ENCODE measurements at regions not wholly inside any gene's neighbourhood (a gene's known extent, or its start where the extent isn't known, plus 50 kb on each side); places are given as distances from the start of the nearest gene placed in this dataset.

GRCh38 chr5:5667136-5667554, 244.7 kb downstream of the ICE1 start:
- dilution Hi-C loops (cut with MboI; ENCODE audit: extremely low pct_ligation_motif_present, low sequenced_read_pairs), result no loop called here
- H4K20me1 ChIP-seq (ENCODE audit: control insufficient read depth, extremely low read depth, insufficient read depth, low read length), result no peaks in the 10 kb centered on the region
- H3K9ac ChIP-seq (ENCODE audit: control insufficient read depth, extremely low read depth, insufficient read depth, low read length), result no peak overlapping the region
- H3K79me2 ChIP-seq (ENCODE audit: control insufficient read depth, insufficient read depth, low read length), result no peaks in the 10 kb centered on the region
- no peak overlapping the region for H3K4me3 ChIP-seq (ENCODE audit: control insufficient read depth in 2 of 3, extremely low read depth in 1 of 3, insufficient read depth in 2 of 3, low read depth in 1 of 3, low read length in 3 of 3)
- H3K4me1 ChIP-seq (ENCODE audit: control insufficient read depth, extremely low read depth, insufficient read depth, low read length), result no peaks in the 10 kb centered on the region
- no peak for DNase-seq (ENCODE audit: low read depth, low spot score)
- H2AFZ ChIP-seq (ENCODE audit: control insufficient read depth, low read length), result no peak overlapping the region
- no peak for FAIRE-seq
- H3K4me2 ChIP-seq (ENCODE audit: control insufficient read depth, extremely low read depth, insufficient read depth, low read depth, low read length), result no peak overlapping the region
- H3K9me3 ChIP-seq (ENCODE audit: control insufficient read depth, low read depth, low read length), result no peaks in the 10 kb centered on the region
- no peak overlapping the region for H3K27ac ChIP-seq (ENCODE audit: control insufficient read depth, insufficient read depth, low read length)
- TF ChIP-seq EZH2 (IDR thresholded peaks at IDR 0.05; ENCODE audit: low read length), result no peak
- TF ChIP-seq, protein P1, sequence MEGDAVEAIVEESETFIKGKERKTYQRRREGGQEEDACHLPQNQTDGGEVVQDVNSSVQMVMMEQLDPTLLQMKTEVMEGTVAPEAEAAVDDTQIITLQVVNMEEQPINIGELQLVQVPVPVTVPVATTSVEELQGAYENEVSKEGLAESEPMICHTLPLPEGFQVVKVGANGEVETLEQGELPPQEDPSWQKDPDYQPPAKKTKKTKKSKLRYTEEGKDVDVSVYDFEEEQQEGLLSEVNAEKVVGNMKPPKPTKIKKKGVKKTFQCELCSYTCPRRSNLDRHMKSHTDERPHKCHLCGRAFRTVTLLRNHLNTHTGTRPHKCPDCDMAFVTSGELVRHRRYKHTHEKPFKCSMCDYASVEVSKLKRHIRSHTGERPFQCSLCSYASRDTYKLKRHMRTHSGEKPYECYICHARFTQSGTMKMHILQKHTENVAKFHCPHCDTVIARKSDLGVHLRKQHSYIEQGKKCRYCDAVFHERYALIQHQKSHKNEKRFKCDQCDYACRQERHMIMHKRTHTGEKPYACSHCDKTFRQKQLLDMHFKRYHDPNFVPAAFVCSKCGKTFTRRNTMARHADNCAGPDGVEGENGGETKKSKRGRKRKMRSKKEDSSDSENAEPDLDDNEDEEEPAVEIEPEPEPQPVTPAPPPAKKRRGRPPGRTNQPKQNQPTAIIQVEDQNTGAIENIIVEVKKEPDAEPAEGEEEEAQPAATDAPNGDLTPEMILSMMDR (optimal IDR thresholded peaks at IDR 0.05 in 1 of 3, IDR thresholded peaks at IDR 0.05 in 1 of 3, conservative IDR thresholded peaks at IDR 0.05 in 1 of 3; ENCODE audit: extremely low read depth in 1 of 3, insufficient read depth in 2 of 3, low read length in 3 of 3), result no peak
- H3K27me3 ChIP-seq (ENCODE audit: control insufficient read depth, extremely low read depth, insufficient read depth, low read length), result no peaks in the 10 kb centered on the region
- H3K36me3 ChIP-seq (ENCODE audit: control insufficient read depth in 2 of 2, extremely low read depth in 1 of 2, insufficient read depth in 2 of 2, low read length in 2 of 2), result no peaks in the 10 kb centered on the region
- no peaks in the 10 kb centered on the region for H3K9me1 ChIP-seq (ENCODE audit: control insufficient read depth, extremely low read depth, insufficient read depth, low read length)

- Histone ChIP-seq H3K4me1 (ENCODE audit: control insufficient read depth, extremely low read depth, insufficient read depth, low read length) (no peaks in the 10 kb centered on the region), H3K36me3 (ENCODE audit: control insufficient read depth in 2 of 2, extremely low read depth in 1 of 2, insufficient read depth in 2 of 2, low read length in 2 of 2) (no peaks in the 10 kb centered on the region), H3K27me3 (ENCODE audit: control insufficient read depth, extremely low read depth, insufficient read depth, low read length) (no peaks in the 10 kb centered on the region), H3K9me3 (ENCODE audit: control insufficient read depth, low read depth, low read length) (no peaks in the 10 kb centered on the region), H3K4me3 (ENCODE audit: control insufficient read depth in 2 of 3, extremely low read depth in 1 of 3, insufficient read depth in 2 of 3, low read depth in 1 of 3, low read length in 3 of 3) (no peak overlapping the region), H4K20me1 (ENCODE audit: control insufficient read depth, extremely low read depth, insufficient read depth, low read length) (no peaks in the 10 kb centered on the region), H3K27ac (ENCODE audit: control insufficient read depth, insufficient read depth, low read length) (no peak overlapping the region), H3K79me2 (ENCODE audit: control insufficient read depth, insufficient read depth, low read length) (no peaks in the 10 kb centered on the region), H2AFZ (ENCODE audit: control insufficient read depth, low read length) (no peak overlapping the region), H3K9ac (ENCODE audit: control insufficient read depth, extremely low read depth, insufficient read depth, low read length) (no peak overlapping the region), H3K4me2 (ENCODE audit: control insufficient read depth, extremely low read depth, insufficient read depth, low read depth, low read length) (no peak overlapping the region), H3K9me1 (ENCODE audit: control insufficient read depth, extremely low read depth, insufficient read depth, low read length) (no peaks in the 10 kb centered on the region)
- no peak for TF ChIP-seq EZH2 (IDR thresholded peaks at IDR 0.05; ENCODE audit: low read length)
- TF ChIP-seq, protein P1 (optimal IDR thresholded peaks at IDR 0.05 in 1 of 3, IDR thresholded peaks at IDR 0.05 in 1 of 3, conservative IDR thresholded peaks at IDR 0.05 in 1 of 3; ENCODE audit: extremely low read depth in 1 of 3, insufficient read depth in 2 of 3, low read length in 3 of 3), result no peak
- FAIRE-seq (no peak), DNase-seq (ENCODE audit: low read depth, low spot score) (no peak)
- dilution Hi-C loops (cut with MboI; ENCODE audit: extremely low pct_ligation_motif_present, low sequenced_read_pairs), result no loop called here
Observed at GRCh38 chr5:5666369-5666768, 243.9 kb downstream of the ICE1 start.

Measured in keratinocyte (primary cell).